ENCODE measurements at regions not wholly inside any gene's neighbourhood (a gene's known extent, or its start where the extent isn't known, plus 50 kb on each side); places are given as distances from the start of the nearest gene placed in this dataset.

GRCh38 chr11:133582326-133582725 is 50.0 kb upstream of the OPCML start:
- Mint-ChIP-seq H3K4me3 (ENCODE audit: low read depth, unreplicated experiment) (no peak overlapping the region), H3K9me3 (ENCODE audit: low read depth, unreplicated experiment) (peaks cover 22% of the 10 kb centered on the region), H3K27ac (ENCODE audit: unreplicated experiment) (no peak overlapping the region), H3K4me1 (ENCODE audit: low read depth, unreplicated experiment) (no peaks in the 10 kb centered on the region), H3K27me3 (ENCODE audit: unreplicated experiment) (no peaks in the 10 kb centered on the region), H3K36me3 (ENCODE audit: insufficient read depth, unreplicated experiment) (no peaks in the 10 kb centered on the region)
- BruUV-seq (replicated peaks) = no TSS peak
- intact Hi-C loops (cut with micrococcal nuclease; ENCODE audit: unreplicated experiment) = no loop called here
- no peak for TF ChIP-seq CTCF (IDR thresholded peaks at IDR 0.05; ENCODE audit: unreplicated experiment)
- no peak for DNase-seq
- CTCF ChIA-PET = no interaction called here
